Choroid plexus epithelial cell (primary cell): ENCODE measurements at regions not wholly inside any gene's neighbourhood (a gene's known extent, or its start where the extent isn't known, plus 50 kb on each side); places are given as distances from the start of the nearest gene placed in this dataset.

ENCODE experiments used
- DNase-seq: peaks from one replicate; pipeline ENCODE4 v3.0.0-alpha.2; 2010; ENCODE audit warnings: low read depth
- H3K4me3 ChIP-seq: 2 replicates; pipeline ENCODE4 v1.5.1; 2011; ENCODE audit warnings: low read depth, mild to moderate bottlenecking, control low read depth, low read length, moderate library complexity
- CTCF ChIP-seq: conservative IDR thresholded peaks from 2 replicates; pipeline ENCODE4 v1.5.1; 2011; ENCODE audit warnings: low read depth, mild to moderate bottlenecking, control low read depth, inconsistent platforms, low read length, moderate library complexity

GRCh38 chr2:226153553-226153952, 646.1 kb downstream of the IRS1 start:
- TF ChIP-seq CTCF, result no peak
- DNase-seq, result no peak
- H3K4me3 ChIP-seq, result no peak overlapping the region

GRCh38 chr2:226151157-226151556, 648.5 kb downstream of the IRS1 start:
- H3K4me3 ChIP-seq, result no peak overlapping the region
- peak; percentile 44 for DNase-seq
- no peak for TF ChIP-seq CTCF

- DNase-seq, result no peak
- H3K4me3 ChIP-seq, result no peak overlapping the region
- no peak for TF ChIP-seq CTCF
These were observed 656.5 kb downstream of the IRS1 start for GRCh38 chr2:226143091-226143490.

- H3K4me3 ChIP-seq, result no peak overlapping the region
- no peak for DNase-seq
- no peak for TF ChIP-seq CTCF
These were observed 657.2 kb downstream of the IRS1 start for GRCh38 chr2:226142463-226142862.

- no peak overlapping the region for H3K4me3 ChIP-seq
- TF ChIP-seq CTCF, result no peak
- DNase-seq, result no peak
These were observed 659.0 kb downstream of the IRS1 start for GRCh38 chr2:226140594-226140993.

- DNase-seq, result no peak
- TF ChIP-seq CTCF, result no peak
- H3K4me3 ChIP-seq, result no peak overlapping the region
These were observed 659.9 kb downstream of the IRS1 start for GRCh38 chr2:226139759-226140158.

GRCh38 chr2:226137201-226137811, 662.3 kb downstream of the IRS1 start:
- no peak for TF ChIP-seq CTCF
- no peak for DNase-seq

More at GRCh38 chr2:226137201-226137811, 662.3 kb downstream of the IRS1 start:
- H3K4me3 ChIP-seq, result no peak overlapping the region
